ENCODE measurements at regions not wholly inside any gene's neighbourhood (a gene's known extent, or its start where the extent isn't known, plus 50 kb on each side); places are given as distances from the start of the nearest gene placed in this dataset.

DNA sequence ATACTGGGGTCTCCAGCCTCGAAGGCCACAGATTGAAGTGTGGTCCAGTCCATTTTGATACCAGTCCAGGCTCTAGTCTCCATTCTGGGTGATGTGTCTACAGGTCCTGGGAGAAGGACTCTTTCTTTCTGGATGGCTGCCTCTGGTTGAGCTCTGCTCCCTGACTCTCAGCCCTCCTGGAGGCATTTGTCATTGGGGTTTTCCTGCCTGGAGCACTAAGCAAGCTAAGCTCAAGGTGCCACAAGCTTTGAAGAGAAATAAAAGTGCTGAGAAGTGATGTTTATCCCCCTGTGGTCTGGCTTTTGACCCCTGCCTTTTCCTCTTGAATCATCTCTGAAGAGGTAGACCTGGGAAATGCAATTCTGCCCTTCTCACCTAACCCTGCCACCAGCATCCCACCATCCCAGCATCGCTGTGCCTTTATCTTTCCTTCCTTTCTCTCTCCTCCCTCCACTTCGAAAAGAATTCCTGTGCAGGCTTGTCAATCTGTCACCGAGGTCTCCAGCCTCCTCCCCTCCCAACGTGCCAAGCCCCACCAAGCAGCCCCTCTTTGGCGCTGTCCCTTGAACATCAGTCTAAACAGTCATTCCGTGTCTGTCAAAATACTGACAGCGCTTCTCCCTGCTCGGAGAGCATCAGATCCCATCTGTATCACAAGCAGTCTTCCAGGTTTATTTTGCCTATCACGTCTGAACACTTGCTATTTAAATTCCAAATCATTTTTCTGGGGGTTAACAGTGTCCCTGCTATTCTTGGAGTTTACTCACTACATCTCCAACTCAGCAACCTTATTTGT lies 334.6 kb upstream of the SLC14A2 start:
- TF ChIP-seq, protein P1, sequence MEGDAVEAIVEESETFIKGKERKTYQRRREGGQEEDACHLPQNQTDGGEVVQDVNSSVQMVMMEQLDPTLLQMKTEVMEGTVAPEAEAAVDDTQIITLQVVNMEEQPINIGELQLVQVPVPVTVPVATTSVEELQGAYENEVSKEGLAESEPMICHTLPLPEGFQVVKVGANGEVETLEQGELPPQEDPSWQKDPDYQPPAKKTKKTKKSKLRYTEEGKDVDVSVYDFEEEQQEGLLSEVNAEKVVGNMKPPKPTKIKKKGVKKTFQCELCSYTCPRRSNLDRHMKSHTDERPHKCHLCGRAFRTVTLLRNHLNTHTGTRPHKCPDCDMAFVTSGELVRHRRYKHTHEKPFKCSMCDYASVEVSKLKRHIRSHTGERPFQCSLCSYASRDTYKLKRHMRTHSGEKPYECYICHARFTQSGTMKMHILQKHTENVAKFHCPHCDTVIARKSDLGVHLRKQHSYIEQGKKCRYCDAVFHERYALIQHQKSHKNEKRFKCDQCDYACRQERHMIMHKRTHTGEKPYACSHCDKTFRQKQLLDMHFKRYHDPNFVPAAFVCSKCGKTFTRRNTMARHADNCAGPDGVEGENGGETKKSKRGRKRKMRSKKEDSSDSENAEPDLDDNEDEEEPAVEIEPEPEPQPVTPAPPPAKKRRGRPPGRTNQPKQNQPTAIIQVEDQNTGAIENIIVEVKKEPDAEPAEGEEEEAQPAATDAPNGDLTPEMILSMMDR (IDR thresholded peaks at IDR 0.05) = no peak
- TF ChIP-seq POLR2AphosphoS5 (IDR thresholded peaks at IDR 0.05) = no peak
